Activated CD8-positive, alpha-beta T cell treated with anti-CD3 and anti-CD28 coated beads, Interleukin-2, amount 10 ng/mL, durations not matched to agents 7 days and 5 days (primary cell): ENCODE measurements at regions not wholly inside any gene's neighbourhood (a gene's known extent, or its start where the extent isn't known, plus 50 kb on each side); places are given as distances from the start of the nearest gene placed in this dataset.
A peak's percentile ranks its signal among the peaks of the same experiment; 100 is the strongest.
"Not testable (repeated sequence)": the region's sequence is repeated elsewhere in the genome, so short reads cannot be mapped to it uniquely, and the experiment has no call there.

ENCODE experiments used
- ATAC-seq: fragments of 150-1000 bp; cut with Tn5 transposase; one replicate; pipeline ENCODE4 v1.10.0; 2021; ENCODE audit warnings: moderate library complexity
- CTCF ChIA-PET: fragments of 350-600 bp; sonication (Branson Sonifier 250); formaldehyde crosslinking; loops from one replicate; lab custom pipeline; 2021; ENCODE audit warnings: antibody characterized with exemption; lab: Charles Lee
- POLR2A ChIA-PET: fragments of 350-600 bp; sonication (Branson Sonifier 250); formaldehyde crosslinking; loops from one replicate; lab custom pipeline; 2021; ENCODE audit warnings: antibody characterized with exemption; lab: Charles Lee
- DNase-seq: peaks from one replicate; pipeline ENCODE4 v3.0.0-alpha.2; 2020
- H3K27ac Mint-ChIP-seq: one replicate; pipeline ENCODE4 v1.8.0; 2021; ENCODE audit warnings: mild to moderate bottlenecking, mixed read lengths
- H3K27me3 Mint-ChIP-seq: one replicate; pipeline ENCODE4 v1.8.0; 2021; ENCODE audit warnings: low read depth, mixed read lengths
- H3K36me3 Mint-ChIP-seq: one replicate; pipeline ENCODE4 v1.8.0; 2021; ENCODE audit warnings: low read depth, mixed read lengths
- H3K4me1 Mint-ChIP-seq: one replicate; pipeline ENCODE4 v1.8.0; 2021; ENCODE audit warnings: low read depth, mixed read lengths
- H3K4me3 Mint-ChIP-seq: one replicate; pipeline ENCODE4 v1.8.0; 2021; ENCODE audit warnings: mild to moderate bottlenecking, mixed read lengths
- H3K9me3 Mint-ChIP-seq: one replicate; pipeline ENCODE4 v1.8.0; 2022; ENCODE audit warnings: mixed read lengths; ENCODE audit not compliant: insufficient read depth

DNA sequence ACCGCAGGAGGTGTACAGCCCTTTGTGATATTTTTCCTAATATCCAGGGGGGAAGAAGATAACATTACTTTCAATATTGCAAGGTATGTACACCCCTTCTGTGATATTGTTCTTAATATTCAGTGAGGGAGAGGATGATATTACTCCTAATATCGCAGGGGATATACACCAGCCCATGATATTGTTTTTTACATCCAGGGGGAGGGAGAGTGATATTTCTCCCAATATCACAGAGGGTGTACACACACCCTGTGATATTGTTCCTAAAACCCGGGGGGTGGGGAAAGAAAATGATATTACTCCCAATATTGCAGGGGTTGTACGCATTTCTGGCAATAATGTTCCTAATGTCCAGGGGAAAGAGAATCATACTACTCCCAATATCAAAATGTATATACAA is 58.0 kb upstream of the SLC25A48 start:
- ATAC-seq (no peak), DNase-seq (no peak)
- ChIA-PET CTCF (no interaction called here), POLR2A (no interaction called here)
- H3K36me3 Mint-ChIP-seq = no peaks in the 10 kb centered on the region
- no peaks in the 10 kb centered on the region for H3K9me3 Mint-ChIP-seq
- no peaks in the 10 kb centered on the region for H3K27me3 Mint-ChIP-seq
- no peak overlapping the region for H3K27ac Mint-ChIP-seq
- H3K4me1 Mint-ChIP-seq = no peaks in the 10 kb centered on the region
- H3K4me3 Mint-ChIP-seq = no peak overlapping the region

DNA sequence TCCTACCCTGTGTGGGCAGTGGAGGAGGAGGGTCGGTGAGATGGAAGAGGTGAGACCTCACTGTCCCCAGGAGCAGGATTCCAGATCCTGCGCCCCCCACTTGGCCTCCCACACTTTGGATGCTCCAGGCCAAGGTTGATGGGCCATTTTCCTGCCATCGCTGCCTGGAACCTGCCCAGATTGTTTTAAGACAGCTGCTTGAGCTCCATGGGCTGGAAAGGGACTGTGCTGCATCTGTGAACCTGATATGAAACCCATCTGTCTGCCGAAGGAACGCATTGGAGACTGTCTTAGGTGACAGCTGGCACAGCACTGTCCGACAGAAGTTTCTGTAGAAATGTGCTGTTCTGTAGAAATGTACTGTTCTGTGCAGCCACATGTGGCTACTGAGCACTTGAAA is 72.7 kb upstream of the SLC25A48 start:
- Mint-ChIP-seq H3K4me3 (no peak overlapping the region), H3K4me1 (no peaks in the 10 kb centered on the region), H3K27me3 (no peaks in the 10 kb centered on the region), H3K9me3 (no peaks in the 10 kb centered on the region), H3K36me3 (no peaks in the 10 kb centered on the region), H3K27ac (no peak overlapping the region)
- ChIA-PET CTCF (no interaction called here), POLR2A (no interaction called here)
- DNase-seq (no peak), ATAC-seq (no peak)

DNA sequence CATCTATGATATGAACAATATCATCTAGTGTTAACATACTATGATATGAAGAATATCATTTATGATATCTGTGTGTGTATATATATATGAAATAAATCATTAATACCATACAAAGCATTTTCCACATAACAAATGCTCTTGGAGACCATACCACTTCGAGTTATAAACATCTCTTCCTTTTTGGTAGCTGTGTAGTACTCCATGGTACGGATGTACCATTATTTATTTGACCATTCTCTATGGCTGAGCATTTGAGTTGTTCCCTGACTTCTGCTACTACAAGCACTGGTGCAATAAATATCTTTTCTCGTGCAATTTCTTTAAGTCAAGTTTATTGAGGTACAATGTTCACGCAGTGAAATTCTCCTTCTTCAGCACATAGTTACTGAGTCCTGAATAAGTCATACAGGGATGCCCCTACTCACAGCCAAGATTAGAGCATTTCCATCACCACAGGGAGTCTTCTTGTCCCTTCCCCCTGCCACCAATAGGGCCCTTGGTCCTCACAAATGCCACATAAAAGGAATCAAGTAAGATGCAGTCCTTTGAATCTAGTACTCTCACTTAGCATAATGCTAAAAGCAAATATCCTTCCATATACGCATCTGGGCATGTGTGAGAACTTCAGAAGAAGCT is 75.2 kb upstream of the SLC25A48 start:
- ChIA-PET CTCF (no interaction called here), POLR2A (no interaction called here)
- no peaks in the 10 kb centered on the region for H3K9me3 Mint-ChIP-seq
- H3K36me3 Mint-ChIP-seq = no peaks in the 10 kb centered on the region
- H3K27me3 Mint-ChIP-seq = no peaks in the 10 kb centered on the region
- H3K4me3 Mint-ChIP-seq = no peak overlapping the region
- H3K27ac Mint-ChIP-seq = no peak overlapping the region
- DNase-seq (no peak), ATAC-seq (no peak)
- H3K4me1 Mint-ChIP-seq = no peaks in the 10 kb centered on the region

GRCh38 chr5:135753990-135754389 is 80.5 kb upstream of the SLC25A48 start:
- POLR2A ChIA-PET = no interaction called here
- Mint-ChIP-seq H3K4me3 (no peak overlapping the region), H3K27me3 (no peaks in the 10 kb centered on the region), H3K27ac (no peak overlapping the region), H3K9me3 (no peaks in the 10 kb centered on the region), H3K4me1 (no peaks in the 10 kb centered on the region), H3K36me3 (no peaks in the 10 kb centered on the region)
- ATAC-seq (peak; percentile 33), DNase-seq (no peak)
- CTCF ChIA-PET = no interaction called here

GRCh38 chr5:135750506-135750905 is 84.0 kb upstream of the SLC25A48 start:
- no peaks in the 10 kb centered on the region for H3K4me1 Mint-ChIP-seq
- ATAC-seq (no peak), DNase-seq (no peak)
- no peaks in the 10 kb centered on the region for H3K9me3 Mint-ChIP-seq
- no peaks in the 10 kb centered on the region for H3K27me3 Mint-ChIP-seq
- H3K36me3 Mint-ChIP-seq = no peaks in the 10 kb centered on the region
- POLR2A ChIA-PET = no interaction called here
- H3K27ac Mint-ChIP-seq = no peak overlapping the region
- CTCF ChIA-PET = no interaction called here
- H3K4me3 Mint-ChIP-seq = no peak overlapping the region

DNA sequence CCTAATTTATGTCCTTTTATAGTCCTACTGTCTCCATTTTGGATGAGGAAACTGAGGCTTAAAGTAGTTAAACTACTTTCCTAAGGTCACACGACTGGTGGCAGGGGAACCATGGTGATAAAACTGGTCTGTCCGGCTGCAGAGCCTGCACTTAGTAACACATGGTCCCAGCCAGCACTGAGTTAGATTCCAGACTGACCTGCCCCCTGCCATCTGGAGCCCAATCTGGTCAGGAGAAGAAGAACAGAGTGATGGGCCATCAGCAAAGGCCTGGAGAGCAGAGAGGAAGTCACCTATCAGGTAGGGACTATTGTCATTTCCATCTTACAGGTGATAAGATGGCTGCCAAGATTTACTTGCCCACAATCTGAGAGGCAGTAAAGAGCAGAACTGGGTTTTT is 86.6 kb upstream of the SLC25A48 start:
- ChIA-PET CTCF (no interaction called here), POLR2A (no interaction called here)
- Mint-ChIP-seq H3K9me3 (no peaks in the 10 kb centered on the region), H3K27me3 (no peaks in the 10 kb centered on the region), H3K36me3 (no peaks in the 10 kb centered on the region), H3K4me1 (no peaks in the 10 kb centered on the region), H3K27ac (no peak overlapping the region), H3K4me3 (no peak overlapping the region)
- DNase-seq = no peak
- ATAC-seq = no peak

DNA sequence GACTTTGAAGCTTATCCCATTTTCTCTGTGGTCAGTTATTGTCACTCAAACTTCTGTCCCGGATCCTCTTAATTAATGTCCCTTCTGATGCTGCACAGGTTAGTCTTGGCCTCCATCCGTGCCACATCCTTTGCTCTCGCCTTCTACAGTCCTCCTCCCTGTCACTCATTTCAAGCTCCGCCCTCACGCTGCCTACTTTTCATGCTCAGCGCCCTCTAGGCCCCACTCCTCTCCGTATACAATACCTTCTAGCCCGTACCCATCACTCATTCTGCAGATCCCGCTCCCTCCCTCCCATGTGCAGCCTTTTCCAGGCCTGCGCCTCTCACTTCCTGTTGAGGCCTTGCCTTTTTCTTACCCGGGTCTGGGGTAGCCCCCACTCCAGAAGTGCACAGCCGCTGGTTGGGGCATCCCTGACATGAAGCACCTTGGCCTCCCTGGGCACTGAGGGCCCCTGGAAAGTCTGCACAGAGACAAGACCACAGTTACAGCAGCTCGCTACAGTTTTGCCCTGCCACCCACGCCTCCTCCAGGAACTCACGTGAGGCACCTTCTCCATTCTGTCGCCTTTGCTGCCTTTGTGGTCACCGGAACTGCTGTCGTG is 88.5 kb upstream of the SLC25A48 start:
- Mint-ChIP-seq H3K4me3 (no peak overlapping the region), H3K36me3 (no peaks in the 10 kb centered on the region), H3K27ac (no peak overlapping the region), H3K4me1 (no peaks in the 10 kb centered on the region), H3K27me3 (no peaks in the 10 kb centered on the region), H3K9me3 (no peaks in the 10 kb centered on the region)
- ATAC-seq (no peak), DNase-seq (no peak)
- POLR2A ChIA-PET = no interaction called here
- CTCF ChIA-PET = no interaction called here

DNA sequence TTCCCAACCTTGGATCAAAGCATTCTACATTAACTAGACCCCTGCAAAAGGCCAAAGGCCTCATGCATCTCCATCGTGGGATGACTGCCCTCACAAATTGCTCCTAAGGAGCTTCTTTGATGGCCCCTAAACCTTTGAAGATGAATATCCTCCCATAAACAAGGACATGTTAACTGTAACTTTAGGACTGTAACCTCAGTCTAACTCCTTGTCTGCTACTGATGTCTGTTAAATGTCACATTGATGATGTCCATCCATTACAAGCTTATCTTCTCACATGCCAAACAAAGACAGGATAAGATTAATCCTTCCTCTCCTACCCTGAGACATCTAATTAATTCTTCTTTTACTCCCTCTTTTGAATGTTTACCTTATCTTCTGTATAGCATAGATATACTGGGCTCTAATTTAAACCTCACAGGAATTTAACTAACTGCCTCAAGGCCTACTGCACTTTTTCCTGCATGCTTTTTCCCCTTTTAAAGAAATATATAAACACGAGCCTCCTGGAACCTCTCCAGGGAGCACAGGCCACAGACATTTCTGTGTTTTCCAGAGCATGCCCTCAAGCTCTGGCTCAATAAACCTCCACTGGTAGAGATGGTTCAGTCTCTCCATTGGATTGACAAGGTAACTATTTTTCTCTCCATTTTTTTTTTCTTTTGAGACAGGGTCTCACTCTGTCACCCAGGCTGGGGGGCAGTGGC is 90.6 kb upstream of the SLC25A48 start:
- Mint-ChIP-seq H3K4me3 (no peak overlapping the region), H3K27me3 (no peaks in the 10 kb centered on the region), H3K9me3 (no peaks in the 10 kb centered on the region), H3K4me1 (no peaks in the 10 kb centered on the region), H3K36me3 (no peaks in the 10 kb centered on the region), H3K27ac (no peak overlapping the region)
- ChIA-PET CTCF (no interaction called here), POLR2A (no interaction called here)
- DNase-seq (no peak), ATAC-seq (no peak)

DNA sequence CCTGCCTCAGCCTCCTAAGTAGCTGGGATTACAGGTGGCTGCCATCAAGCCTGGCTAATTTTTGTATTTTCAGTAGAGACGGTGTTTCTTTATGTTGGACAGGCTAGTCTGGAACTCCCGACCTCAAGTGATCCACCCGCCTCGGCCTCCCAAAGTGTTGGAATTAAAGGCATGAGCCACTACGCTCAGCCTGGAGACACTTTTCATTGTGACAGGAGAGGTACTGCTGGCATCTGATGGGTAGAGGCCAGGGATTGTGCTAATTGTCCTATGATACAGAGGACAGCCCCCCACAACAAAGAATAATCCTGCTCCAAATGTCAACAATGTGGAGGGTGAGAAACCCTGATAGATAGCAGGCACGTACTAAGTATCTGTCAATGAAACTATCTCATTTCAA is 91.3 kb upstream of the SLC25A48 start:
- ChIA-PET CTCF (no interaction called here), POLR2A (no interaction called here)
- no peaks in the 10 kb centered on the region for H3K36me3 Mint-ChIP-seq

DNA sequence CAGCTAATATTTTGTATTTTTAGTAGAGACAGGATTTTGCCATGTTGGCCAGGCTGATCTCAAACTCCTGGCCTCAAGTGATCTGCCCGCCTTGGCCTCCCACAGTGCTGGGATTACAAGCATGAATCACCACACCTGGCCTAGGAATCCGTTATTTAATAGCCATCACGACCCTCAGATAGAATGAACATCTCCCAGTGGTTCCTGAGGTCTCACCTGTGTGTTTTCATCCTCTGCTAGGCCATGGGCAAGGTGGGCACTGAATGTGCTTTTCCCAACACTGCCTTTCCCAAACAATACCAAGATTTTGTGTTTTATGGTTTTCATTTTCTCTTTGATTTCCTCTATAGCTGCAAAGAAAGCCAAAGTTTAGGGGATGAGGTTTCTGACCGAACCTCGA is 92.2 kb upstream of the SLC25A48 start:
- H3K27ac Mint-ChIP-seq, POLR2A ChIA-PET, H3K4me3 Mint-ChIP-seq, H3K27me3 Mint-ChIP-seq, CTCF ChIA-PET, H3K4me1 Mint-ChIP-seq, ATAC-seq, DNase-seq, H3K9me3 Mint-ChIP-seq, H3K36me3 Mint-ChIP-seq: not testable (repeated sequence)

More for the DNA sequence above, 91.3 kb upstream of the SLC25A48 start:
- H3K27ac Mint-ChIP-seq = no peak overlapping the region
- ATAC-seq (no peak), DNase-seq (no peak)
- no peak overlapping the region for H3K4me3 Mint-ChIP-seq
- no peaks in the 10 kb centered on the region for H3K27me3 Mint-ChIP-seq
- no peaks in the 10 kb centered on the region for H3K9me3 Mint-ChIP-seq
- no peaks in the 10 kb centered on the region for H3K4me1 Mint-ChIP-seq

- ChIA-PET POLR2A (interaction anchor here (0.6 kb wide), 1 partner anchor 451 kb away, joined by 3 read pairs; no protein-coding TSS in a partner anchor), CTCF (no interaction called here)
- ATAC-seq (no peak), DNase-seq (no peak)
- Mint-ChIP-seq H3K27ac (no peak overlapping the region), H3K27me3 (no peaks in the 10 kb centered on the region), H3K9me3 (no peaks in the 10 kb centered on the region), H3K36me3 (no peaks in the 10 kb centered on the region), H3K4me1 (no peaks in the 10 kb centered on the region), H3K4me3 (no peak overlapping the region)
These were observed 93.4 kb upstream of the SLC25A48 start for GRCh38 chr5:135741040-135741439.

GRCh38 chr5:135740475-135740874 is 94.0 kb upstream of the SLC25A48 start:
- ATAC-seq (no peak), DNase-seq (no peak)
- Mint-ChIP-seq H3K9me3 (no peaks in the 10 kb centered on the region), H3K27me3 (no peaks in the 10 kb centered on the region), H3K36me3 (no peaks in the 10 kb centered on the region), H3K27ac (no peak overlapping the region), H3K4me3 (no peak overlapping the region), H3K4me1 (no peaks in the 10 kb centered on the region)
- CTCF ChIA-PET = no interaction called here
- POLR2A ChIA-PET = no interaction called here
